ENCODE measurements at regions not wholly inside any gene's neighbourhood (a gene's known extent, or its start where the extent isn't known, plus 50 kb on each side); places are given as distances from the start of the nearest gene placed in this dataset.
A peak's percentile ranks its signal among the peaks of the same experiment; 100 is the strongest.

DNA sequence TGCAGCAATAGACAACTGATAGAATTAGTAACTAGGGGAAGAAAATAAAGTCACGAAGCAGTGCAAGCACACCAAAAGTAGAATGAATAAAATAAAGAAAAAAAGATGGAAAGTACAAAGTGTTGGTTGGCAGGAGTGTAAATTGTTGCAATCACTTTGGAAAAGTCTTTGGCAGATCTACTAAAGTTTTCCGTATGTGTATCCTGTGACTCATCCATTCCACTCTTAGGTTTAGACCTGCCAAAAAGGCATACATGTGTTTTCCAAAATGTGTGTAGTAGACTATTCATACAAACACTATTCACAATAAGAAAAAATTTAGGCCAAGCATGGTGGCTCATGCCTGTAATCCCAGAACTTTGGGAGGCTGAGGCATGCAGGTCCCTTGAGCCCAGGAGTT lies 282.1 kb upstream of the FSIP2 start:
- Histone ChIP-seq H3K23me2 (ENCODE audit: low read depth, low read length) (no peaks in the 10 kb centered on the region), H4K91ac (replicated peaks; ENCODE audit: insufficient read length, low read length) (no peak overlapping the region), H2BK15ac (ENCODE audit: low read length) (no peak overlapping the region), H2BK20ac (ENCODE audit: low read length) (no peak overlapping the region), H2AFZ (ENCODE audit: low read length) (no peak overlapping the region), H3K27ac (ENCODE audit: low read depth, low read length) (0 out of 2 replicates have a peak overlapping the region, but pooled peaks have one; percentile 25), H3K36me3 (ENCODE audit: control insufficient read depth in 2 of 4, insufficient read depth in 4 of 4, low read length in 3 of 4) (peaks cover 0 to 5% (median 0%) of the 10 kb centered on the region in 4 experiments; a peak in 1 of 8 replicates), H3K27me3 (replicated peaks in 1 of 4; ENCODE audit: control insufficient read depth in 3 of 4, extremely low read depth in 1 of 4, insufficient read depth in 3 of 4, low read length in 3 of 4) (no peaks in the 10 kb centered on the region), H3K56ac (replicated peaks; ENCODE audit: insufficient read length, low read depth, low read length) (no peak overlapping the region), H3K4ac (replicated peaks; ENCODE audit: insufficient read length, low read depth, low read length) (no peak overlapping the region), H3K9me3 (ENCODE audit: insufficient read depth in 2 of 2, low read depth in 1 of 2, low read length in 1 of 2) (no peaks in the 10 kb centered on the region), H2BK120ac (replicated peaks; ENCODE audit: low read depth, low read length) (no peak overlapping the region), H3K14ac (ENCODE audit: insufficient read length) (no peak overlapping the region), H2AK5ac (ENCODE audit: low read depth, low read length) (no peak overlapping the region), H4K8ac (ENCODE audit: extremely low read depth, insufficient read depth, low read length) (no peak overlapping the region), H4K5ac (ENCODE audit: insufficient read length, low read depth, low read length) (no peak overlapping the region), H4K20me1 (replicated peaks in 1 of 2; ENCODE audit: control insufficient read depth in 1 of 2, insufficient read depth in 2 of 2, low read length in 2 of 2) (no peaks in the 10 kb centered on the region), H3K79me2 (ENCODE audit: control insufficient read depth in 1 of 2, insufficient read depth in 2 of 2, low read length in 2 of 2) (no peaks in the 10 kb centered on the region), H3K4me3 (ENCODE audit: extremely low read depth in 1 of 4, insufficient read depth in 2 of 4, low read depth in 3 of 4, low read length in 4 of 4) (no peak overlapping the region), H2BK12ac (ENCODE audit: low read depth, low read length) (no peak overlapping the region), H2BK5ac (ENCODE audit: low read depth, low read length) (no peak overlapping the region), H3K4me1 (replicated peaks in 1 of 4; ENCODE audit: control insufficient read depth in 3 of 4, insufficient read depth in 4 of 4, low read length in 3 of 4) (no peaks in the 10 kb centered on the region), H3K9ac (replicated peaks in 1 of 4; ENCODE audit: extremely low read depth in 1 of 4, low read depth in 3 of 4, low read length in 3 of 4) (no peak overlapping the region), H3K79me1 (ENCODE audit: low read depth, low read length) (no peaks in the 10 kb centered on the region; the same call in 1 of the 2 replicates), H3K4me2 (ENCODE audit: insufficient read depth in 1 of 2, low read depth in 2 of 2, low read length in 2 of 2) (no peak overlapping the region), H3K18ac (ENCODE audit: extremely low read depth, low read length) (no peak overlapping the region), H3K23ac (ENCODE audit: insufficient read length) (no peak overlapping the region)
- 93% methylated on average over 2 of the region's 2 CpGs; no CpG with 5 or more reads in 1 of the 2 experiments for WGBS, 2 experiments (ENCODE audit: extremely low coverage in 1 of 2, insufficient coverage in 1 of 2, insufficient read length in 1 of 2, insufficient replicate concordance in 2 of 2, low coverage in 1 of 2, low lambda C conversion rate in 2 of 2, missing lambda C conversion rate in 1 of 2)
- DNase-seq (ENCODE audit: low read depth in 1 of 2, low spot score in 2 of 2), result no peak
- ChIA-PET CTCF (ENCODE audit: partially characterized antibody) (no interaction called here), POLR2A (ENCODE audit: partially characterized antibody) (no interaction called here)
- TF ChIP-seq YY1 (IDR thresholded peaks at IDR 0.05; ENCODE audit: low read depth, low read length) (no peak), JUN (IDR thresholded peaks at IDR 0.05; ENCODE audit: low read depth, low read length) (no peak), TAF7 (optimal IDR thresholded peaks at IDR 0.05; ENCODE audit: borderline replicate concordance, low read depth, low read length) (no peak), HDAC6 (IDR thresholded peaks at IDR 0.05; ENCODE audit: low read depth, low read length) (no peak), TAF1 (IDR thresholded peaks at IDR 0.05; ENCODE audit: low read depth, low read length) (no peak), POU5F1 (IDR thresholded peaks at IDR 0.05; ENCODE audit: low read depth, low read length) (no peak), MAFK (IDR thresholded peaks at IDR 0.05; ENCODE audit: low read depth, low read length) (no peak)
- TF ChIP-seq, protein P1, sequence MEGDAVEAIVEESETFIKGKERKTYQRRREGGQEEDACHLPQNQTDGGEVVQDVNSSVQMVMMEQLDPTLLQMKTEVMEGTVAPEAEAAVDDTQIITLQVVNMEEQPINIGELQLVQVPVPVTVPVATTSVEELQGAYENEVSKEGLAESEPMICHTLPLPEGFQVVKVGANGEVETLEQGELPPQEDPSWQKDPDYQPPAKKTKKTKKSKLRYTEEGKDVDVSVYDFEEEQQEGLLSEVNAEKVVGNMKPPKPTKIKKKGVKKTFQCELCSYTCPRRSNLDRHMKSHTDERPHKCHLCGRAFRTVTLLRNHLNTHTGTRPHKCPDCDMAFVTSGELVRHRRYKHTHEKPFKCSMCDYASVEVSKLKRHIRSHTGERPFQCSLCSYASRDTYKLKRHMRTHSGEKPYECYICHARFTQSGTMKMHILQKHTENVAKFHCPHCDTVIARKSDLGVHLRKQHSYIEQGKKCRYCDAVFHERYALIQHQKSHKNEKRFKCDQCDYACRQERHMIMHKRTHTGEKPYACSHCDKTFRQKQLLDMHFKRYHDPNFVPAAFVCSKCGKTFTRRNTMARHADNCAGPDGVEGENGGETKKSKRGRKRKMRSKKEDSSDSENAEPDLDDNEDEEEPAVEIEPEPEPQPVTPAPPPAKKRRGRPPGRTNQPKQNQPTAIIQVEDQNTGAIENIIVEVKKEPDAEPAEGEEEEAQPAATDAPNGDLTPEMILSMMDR (IDR thresholded peaks at IDR 0.05; ENCODE audit: control extremely low read depth in 1 of 3, insufficient read depth in 1 of 3, low read depth in 1 of 3, low read length in 3 of 3), result no peak
- FAIRE-seq, result no peak

Measured in H1 (cell line).